Stimulated activated naive B cell treated with anti-CD40 and anti-IgM and Interleukin-4, amounts not matched to agents 10 μg/mL and 1 μg/mL and 100 μg/mL, for 72 hours (primary cell): ENCODE measurements at regions not wholly inside any gene's neighbourhood (a gene's known extent, or its start where the extent isn't known, plus 50 kb on each side); places are given as distances from the start of the nearest gene placed in this dataset.

Source experiments
- ATAC-seq, 2 donors: fragments of 150-1000 bp; cut with Tn5 transposase; replicated peaks; 2 replicates each; pipeline ENCODE4 v1.10.0; 2021; ENCODE audit warnings: moderate library complexity in 1 of 2
- DNase-seq: peaks from one replicate; pipeline ENCODE4 v3.0.0; 2021
- H3K27ac Mint-ChIP-seq: one replicate; pipeline ENCODE4 v1.8.0; 2022; ENCODE audit warnings: mild to moderate bottlenecking, mixed read lengths
- H3K27me3 Mint-ChIP-seq, 2 donors: one replicate each; pipeline ENCODE4 v1.8.0; 2022; ENCODE audit warnings: mixed read lengths in 2 of 2
- H3K36me3 Mint-ChIP-seq, 2 donors: one replicate each; pipeline ENCODE4 v1.8.0; 2022; ENCODE audit warnings: mixed read lengths in 2 of 2, mild to moderate bottlenecking in 1 of 2
- H3K4me1 Mint-ChIP-seq, 2 donors: one replicate each; pipeline ENCODE4 v1.8.0; 2022; ENCODE audit warnings: mixed read lengths in 2 of 2, mild to moderate bottlenecking in 1 of 2
- H3K4me3 Mint-ChIP-seq, 2 donors: one replicate each; pipeline ENCODE4 v1.8.0; 2022; ENCODE audit warnings: mild to moderate bottlenecking in 2 of 2, mixed read lengths in 2 of 2, moderate library complexity in 1 of 2
- H3K9me3 Mint-ChIP-seq, 2 donors: one replicate each; pipeline ENCODE4 v1.8.0; 2022; ENCODE audit warnings: mixed read lengths in 2 of 2, mild to moderate bottlenecking in 1 of 2

GRCh38 chr6:37114612-37115011 is 55.3 kb upstream of the PIM1 start:
- ATAC-seq (no peak), DNase-seq (no peak)
- Mint-ChIP-seq H3K27ac (no peak overlapping the region), H3K36me3 (no peaks in the 10 kb centered on the region), H3K27me3 (peaks cover 4 to 13% of the 10 kb centered on the region in 2 donors), H3K4me1 (peaks cover 0 to 4% of the 10 kb centered on the region in 2 donors), H3K9me3 (no peaks in the 10 kb centered on the region), H3K4me3 (no peak overlapping the region)

DNA sequence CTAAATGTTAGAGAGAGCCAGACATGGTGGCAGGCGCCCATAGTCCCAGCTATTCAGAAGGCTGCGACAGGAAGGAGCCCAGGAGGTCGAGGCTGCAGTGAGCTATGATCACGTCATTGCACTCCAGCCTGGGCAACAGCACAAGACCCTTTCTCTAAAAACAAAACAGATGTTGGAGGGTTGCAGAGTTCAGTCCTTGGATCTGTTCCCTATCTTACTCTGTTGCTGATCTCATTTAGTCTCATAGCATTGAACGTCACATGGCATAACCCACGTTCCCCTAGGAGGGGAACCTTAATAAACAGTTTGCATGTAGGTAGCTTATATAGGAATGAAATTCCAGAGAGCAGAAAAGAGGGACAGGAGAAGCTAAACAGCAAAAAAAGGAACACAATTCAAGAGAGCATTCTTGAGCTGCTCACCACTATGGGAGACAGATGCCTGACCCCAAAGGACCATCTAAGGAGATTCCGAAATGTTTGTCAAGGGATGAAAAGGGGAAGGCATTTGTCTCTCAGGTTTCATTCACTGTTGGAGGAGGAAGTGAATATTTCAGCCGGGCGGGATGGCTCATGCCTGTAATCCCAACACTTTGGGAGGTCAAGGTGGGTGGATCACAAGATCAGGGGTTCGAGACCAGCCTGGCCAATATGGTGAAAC is 54.6 kb upstream of the PIM1 start:
- Mint-ChIP-seq H3K4me3 (no peak overlapping the region), H3K9me3 (no peaks in the 10 kb centered on the region), H3K27me3 (peaks cover 4 to 13% of the 10 kb centered on the region in 2 donors), H3K36me3 (no peaks in the 10 kb centered on the region), H3K27ac (no peak overlapping the region), H3K4me1 (peaks cover 0 to 4% of the 10 kb centered on the region in 2 donors)
- ATAC-seq (no peak), DNase-seq (no peak)

DNA sequence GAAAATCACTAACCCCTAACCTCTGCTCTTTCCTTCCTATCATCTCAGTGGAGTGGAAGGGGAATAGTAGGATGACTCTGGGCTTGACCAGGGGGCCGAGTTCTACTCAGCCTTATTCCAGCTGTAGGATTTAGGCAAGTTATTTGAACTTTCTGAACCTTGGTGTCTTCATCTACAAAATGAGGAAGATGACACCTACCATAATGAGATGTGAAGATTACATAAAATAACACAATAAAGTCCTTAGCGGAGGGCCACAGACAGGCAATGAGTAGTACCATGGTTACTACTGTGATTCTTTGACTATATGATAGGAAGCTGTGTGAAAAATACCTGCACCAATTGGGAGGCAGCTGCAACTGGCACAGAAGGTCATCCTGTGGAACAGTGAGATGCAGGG is 53.6 kb upstream of the PIM1 start:
- Mint-ChIP-seq H3K27ac (no peak overlapping the region), H3K9me3 (no peaks in the 10 kb centered on the region), H3K4me1 (peaks cover 0 to 4% of the 10 kb centered on the region in 2 donors), H3K36me3 (no peaks in the 10 kb centered on the region), H3K4me3 (no peak overlapping the region), H3K27me3 (peaks cover 4 to 13% of the 10 kb centered on the region in 2 donors)
- no peak for ATAC-seq
- DNase-seq = no peak

- ATAC-seq (peak in 1 of 2 donors; percentile 39), DNase-seq (no peak)
- no peak overlapping the region for H3K4me3 Mint-ChIP-seq
- no peaks in the 10 kb centered on the region for H3K36me3 Mint-ChIP-seq
- no peaks in the 10 kb centered on the region for H3K9me3 Mint-ChIP-seq
- peaks cover 0 to 4% of the 10 kb centered on the region in 2 donors for H3K4me1 Mint-ChIP-seq
- H3K27me3 Mint-ChIP-seq = peaks cover 10 to 12% of the 10 kb centered on the region in 2 donors
- no peak overlapping the region for H3K27ac Mint-ChIP-seq
Observed at GRCh38 chr6:37119387-37119886, 50.5 kb upstream of the PIM1 start.
